GM12892 (cell line): ENCODE measurements at regions not wholly inside any gene's neighbourhood (a gene's known extent, or its start where the extent isn't known, plus 50 kb on each side); places are given as distances from the start of the nearest gene placed in this dataset.

ENCODE experiments used
- DNase-seq: peaks from one replicate; pipeline ENCODE4 v3.0.0; 2011; ENCODE audit not compliant: insufficient read length
- FAIRE-seq: peaks from 2 replicates; lab custom pipeline; 2011; peaks lifted over from hg19 to GRCh38; lab: Jason Lieb, UNC
- POLR2A ChIP-seq: IDR thresholded peaks from 2 replicates; pipeline ENCODE4 v1.6.1; 2011; ENCODE audit warnings: low read depth, low read length, control low read depth
- POLR2AphosphoS5 ChIP-seq: IDR thresholded peaks from 2 replicates; pipeline ENCODE4 v1.6.1; 2011; ENCODE audit warnings: low read depth, low read length, control low read depth
- TAF1 ChIP-seq: IDR thresholded peaks from 2 replicates; pipeline ENCODE4 v1.6.1; 2011; ENCODE audit warnings: low read depth, mild to moderate bottlenecking, control low read depth, low read length, borderline replicate concordance

DNA sequence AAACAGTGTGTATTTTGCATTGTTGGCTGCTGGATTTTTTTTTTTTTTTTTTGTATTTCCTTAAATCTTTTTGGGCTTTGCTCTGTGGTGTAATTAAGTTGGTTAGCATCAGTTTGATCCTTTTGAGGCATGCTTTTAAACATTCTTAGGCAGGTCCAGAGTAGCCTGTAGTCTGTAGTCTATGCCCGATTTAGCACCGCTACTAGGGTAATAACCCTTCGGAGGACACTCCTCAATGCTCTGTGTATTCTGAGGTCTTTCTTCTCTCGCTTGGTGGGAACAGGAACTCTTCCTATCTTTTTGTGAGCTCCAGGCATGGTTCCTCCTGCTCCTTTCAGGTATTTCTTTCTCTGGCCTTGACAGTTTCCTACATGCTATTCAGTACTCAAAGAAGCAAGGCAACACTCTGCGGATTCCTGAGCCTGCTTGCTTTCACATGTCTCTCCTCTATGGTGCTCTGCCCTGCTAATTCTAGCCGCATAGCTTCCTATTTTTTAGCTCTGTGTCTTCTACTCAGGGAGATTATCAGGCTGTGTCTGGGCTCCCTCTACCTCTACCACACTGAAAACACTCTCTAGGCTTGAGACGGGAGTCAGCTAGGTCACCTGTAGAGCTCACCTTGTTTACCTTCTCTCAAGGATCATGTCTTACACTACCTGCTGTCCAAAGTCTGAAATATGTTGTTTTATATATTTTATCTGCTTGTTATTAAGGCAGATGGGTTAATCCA lies 195.1 kb downstream of the NDFIP2 start:
- TF ChIP-seq POLR2A (no peak), TAF1 (no peak), POLR2AphosphoS5 (no peak)
- FAIRE-seq (no peak), DNase-seq (no peak)

DNA sequence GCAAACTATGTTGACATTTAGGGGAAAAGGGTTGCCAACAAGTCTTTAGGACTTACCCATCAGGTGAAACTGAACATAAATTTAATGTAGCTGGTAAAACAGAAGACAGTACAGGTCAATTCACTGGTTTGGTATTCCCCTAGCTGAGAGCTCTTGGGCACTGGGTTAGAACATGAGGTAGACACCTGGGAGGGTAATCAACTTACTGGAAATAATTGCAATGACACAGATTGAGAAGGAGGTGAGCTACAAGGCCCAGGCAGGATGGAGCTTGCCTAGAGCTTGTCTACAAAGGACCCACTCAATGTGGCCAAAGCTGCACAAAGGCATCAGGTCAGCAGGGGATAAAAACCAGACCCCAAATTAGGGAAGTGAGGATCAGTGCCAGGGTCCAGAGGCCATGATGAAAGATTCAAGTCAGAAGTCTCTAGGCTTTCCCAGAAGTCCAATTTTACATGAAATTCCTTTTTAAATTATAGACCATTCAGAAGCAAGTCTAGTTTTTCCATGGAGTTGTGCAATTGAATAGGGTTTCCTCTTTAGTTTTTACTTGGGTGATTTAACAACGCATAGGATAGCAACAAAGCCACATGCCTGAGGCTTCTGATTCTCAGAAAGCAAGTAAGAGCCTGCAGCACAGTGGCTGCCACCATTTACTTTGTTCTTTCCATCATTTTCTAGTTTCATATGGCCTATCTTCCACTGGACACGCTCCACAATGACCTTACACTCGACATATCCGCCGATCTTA lies 194.0 kb downstream of the NDFIP2 start:
- TF ChIP-seq POLR2A (no peak), POLR2AphosphoS5 (no peak), TAF1 (no peak)
- FAIRE-seq (no peak), DNase-seq (no peak)

DNA sequence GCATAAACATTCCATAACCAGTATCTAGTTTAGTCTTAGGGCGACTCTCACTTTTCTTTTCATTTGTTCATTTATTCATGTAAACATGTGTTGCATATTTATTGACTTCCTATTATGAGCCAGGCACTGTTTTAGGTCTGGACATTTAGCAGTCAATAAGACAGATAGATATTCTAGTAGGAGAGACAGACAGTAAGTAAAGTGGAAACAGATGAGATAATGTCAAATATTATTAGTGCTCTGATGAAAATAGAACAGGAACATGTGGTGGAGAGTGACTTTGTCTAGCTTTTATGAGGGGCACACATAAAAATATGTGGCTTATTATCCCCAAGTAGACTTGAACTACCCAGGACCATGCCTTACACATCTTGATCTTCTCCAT lies 193.0 kb downstream of the NDFIP2 start:
- FAIRE-seq (no peak), DNase-seq (no peak)
- TF ChIP-seq TAF1, result no peak
- TF ChIP-seq POLR2A, result no peak
- no peak for TF ChIP-seq POLR2AphosphoS5

DNA sequence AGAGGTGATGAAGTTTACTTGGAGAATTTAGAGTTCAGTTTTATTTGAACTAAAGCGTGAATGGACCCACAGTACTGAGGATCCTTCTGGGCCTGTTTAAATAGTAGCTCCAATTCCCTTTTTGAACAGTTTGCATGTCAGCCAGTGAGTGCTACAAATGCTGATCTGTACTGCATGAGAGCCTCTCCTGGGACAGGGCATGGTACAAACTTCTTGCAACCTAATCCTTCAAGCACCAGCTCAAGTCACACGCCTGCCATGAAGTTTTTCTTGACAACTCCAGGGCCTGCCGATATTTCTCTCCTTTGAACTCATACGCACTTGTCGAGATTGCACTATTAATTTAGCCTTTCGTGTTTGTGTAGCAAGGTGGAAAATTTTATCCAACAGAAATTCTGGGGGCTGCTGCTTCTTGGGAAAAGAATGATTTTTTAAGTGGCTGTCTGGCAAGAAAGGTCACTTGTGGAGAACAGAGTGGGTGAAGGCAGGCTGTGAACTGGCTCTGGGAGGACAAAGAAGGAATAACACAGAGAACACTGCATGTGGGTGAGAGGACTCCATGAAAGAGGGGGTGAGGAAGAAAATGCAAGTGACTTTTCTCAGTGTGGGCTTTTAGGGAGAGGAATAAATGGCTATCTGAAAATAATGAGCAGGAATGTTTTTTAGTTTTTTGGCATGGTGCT lies 192.5 kb downstream of the NDFIP2 start:
- TF ChIP-seq POLR2A, result no peak
- TF ChIP-seq TAF1, result no peak
- TF ChIP-seq POLR2AphosphoS5, result no peak
- no peak for DNase-seq
- FAIRE-seq, result no peak

DNA sequence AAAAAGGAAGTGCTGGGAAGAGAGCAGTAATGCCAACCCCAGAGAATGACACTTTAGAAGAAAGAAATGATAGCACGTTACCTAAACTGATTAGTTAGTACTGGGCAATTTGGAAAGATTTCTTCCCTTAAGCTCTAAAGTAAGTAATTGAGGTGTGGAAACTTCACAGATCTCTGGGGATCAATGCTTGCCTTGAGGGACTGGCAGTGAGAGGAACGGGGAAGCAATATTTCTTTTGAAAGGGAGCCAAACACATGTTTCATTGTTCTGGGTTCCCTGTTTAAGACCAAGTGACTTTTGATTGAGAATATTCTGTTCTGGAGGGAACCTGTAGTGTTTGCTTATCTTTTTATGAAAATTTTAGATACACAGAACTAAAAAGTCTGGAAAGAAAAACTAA lies 190.5 kb downstream of the NDFIP2 start:
- FAIRE-seq, result no peak
- TF ChIP-seq POLR2A, result no peak
- TF ChIP-seq TAF1, result no peak
- no peak for TF ChIP-seq POLR2AphosphoS5
- DNase-seq, result no peak

DNA sequence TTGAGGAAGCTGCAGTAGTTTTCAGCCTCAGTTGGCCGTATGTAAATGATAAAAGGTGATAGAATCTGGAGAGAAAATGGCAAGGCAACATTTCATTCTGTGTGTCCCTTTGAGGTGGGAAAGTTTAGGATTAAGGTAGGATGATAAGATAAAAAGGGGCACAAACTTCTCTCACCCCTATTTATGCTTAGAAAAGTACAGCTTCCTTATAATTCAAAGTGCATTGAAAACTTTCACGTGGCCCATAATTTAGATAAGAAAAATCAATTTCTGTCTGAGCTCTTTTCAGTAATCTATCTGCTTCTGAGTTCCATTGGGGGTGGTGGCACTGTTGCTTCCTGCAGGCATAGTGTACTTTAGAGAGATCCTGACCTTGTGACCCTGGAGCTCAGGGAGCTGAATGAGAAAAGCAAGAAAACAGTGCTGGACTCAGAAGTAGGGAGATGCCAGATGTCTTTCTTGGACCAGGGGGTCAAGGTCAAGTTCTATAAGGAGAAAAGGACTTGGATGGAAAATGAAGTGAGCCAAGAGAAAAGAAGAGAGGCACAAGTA lies 187.3 kb downstream of the NDFIP2 start:
- DNase-seq (no peak), FAIRE-seq (no peak)
- TF ChIP-seq POLR2AphosphoS5 (no peak), TAF1 (no peak), POLR2A (no peak)

DNA sequence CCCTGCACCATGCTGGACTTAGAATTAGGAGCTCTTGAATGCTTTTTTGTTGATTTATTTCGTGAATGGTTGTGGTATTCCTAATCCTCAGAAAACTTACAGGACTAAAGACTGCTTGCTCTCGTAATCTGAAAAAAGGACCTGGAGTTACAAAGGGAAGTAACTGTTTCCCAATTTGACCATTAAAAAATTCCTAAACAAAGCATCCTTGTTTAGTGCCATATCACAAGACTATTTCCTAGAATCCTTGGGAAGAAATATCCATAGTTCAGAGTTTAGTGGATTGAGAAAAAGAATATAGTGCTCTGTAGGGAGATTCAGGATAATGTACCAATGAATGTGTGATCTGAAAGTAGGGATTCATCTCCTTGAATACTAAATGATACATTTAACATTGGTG lies 186.8 kb downstream of the NDFIP2 start:
- no peak for DNase-seq
- TF ChIP-seq POLR2A (no peak), TAF1 (no peak), POLR2AphosphoS5 (no peak)

DNA sequence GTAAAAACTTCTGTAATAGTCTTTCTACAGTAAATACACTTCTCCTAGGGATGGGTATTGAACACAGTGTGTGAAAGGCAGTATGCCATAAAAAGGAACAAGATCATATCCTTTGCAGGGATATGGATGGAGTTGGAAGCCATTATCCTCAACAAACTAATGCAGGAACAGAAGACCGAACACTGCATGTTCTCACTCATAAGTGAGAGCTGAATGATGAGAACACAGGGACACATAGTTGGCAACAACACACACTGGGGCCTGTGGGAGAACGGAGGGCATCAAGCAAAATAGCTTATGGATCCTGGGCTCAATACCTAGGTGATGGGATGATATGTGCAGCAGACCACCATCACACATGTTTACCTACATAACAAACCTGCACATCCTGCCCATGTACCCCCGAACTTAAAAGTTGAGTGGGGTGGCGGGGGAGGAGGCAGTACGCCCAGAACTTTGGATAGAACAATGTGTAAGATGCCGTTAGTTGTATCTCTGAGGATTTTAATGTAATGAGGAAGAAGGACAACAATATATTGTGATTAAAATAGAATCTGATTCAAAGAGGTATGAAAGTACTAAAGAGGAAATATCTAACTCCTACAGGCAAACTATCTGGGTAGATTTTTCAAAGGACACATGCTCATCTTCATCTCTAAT lies 183.2 kb downstream of the NDFIP2 start:
- no peak for DNase-seq
- no peak for FAIRE-seq
- no peak for TF ChIP-seq POLR2AphosphoS5
- no peak for TF ChIP-seq POLR2A
- no peak for TF ChIP-seq TAF1

More for the DNA sequence above, 186.8 kb downstream of the NDFIP2 start:
- no peak for FAIRE-seq

DNA sequence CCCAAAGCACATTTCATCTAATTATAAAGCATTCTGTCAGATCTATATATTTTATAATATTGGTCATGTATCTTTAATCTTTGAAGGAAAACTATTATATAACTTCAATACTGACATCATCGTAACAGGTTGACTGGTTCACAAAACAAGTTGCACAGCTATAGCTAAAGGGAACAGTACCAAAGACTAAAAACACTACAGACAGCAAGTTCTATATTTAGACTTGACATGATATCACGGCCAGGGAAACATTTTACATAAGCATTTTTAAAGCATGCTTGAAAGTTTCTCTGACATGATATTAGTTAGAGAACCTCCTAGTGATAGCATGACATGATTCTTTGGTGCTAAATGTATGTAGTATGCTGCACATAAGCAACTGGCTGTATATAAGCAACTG lies 182.5 kb downstream of the NDFIP2 start:
- FAIRE-seq (no peak), DNase-seq (no peak)
- TF ChIP-seq POLR2A (no peak), TAF1 (no peak), POLR2AphosphoS5 (no peak)

DNA sequence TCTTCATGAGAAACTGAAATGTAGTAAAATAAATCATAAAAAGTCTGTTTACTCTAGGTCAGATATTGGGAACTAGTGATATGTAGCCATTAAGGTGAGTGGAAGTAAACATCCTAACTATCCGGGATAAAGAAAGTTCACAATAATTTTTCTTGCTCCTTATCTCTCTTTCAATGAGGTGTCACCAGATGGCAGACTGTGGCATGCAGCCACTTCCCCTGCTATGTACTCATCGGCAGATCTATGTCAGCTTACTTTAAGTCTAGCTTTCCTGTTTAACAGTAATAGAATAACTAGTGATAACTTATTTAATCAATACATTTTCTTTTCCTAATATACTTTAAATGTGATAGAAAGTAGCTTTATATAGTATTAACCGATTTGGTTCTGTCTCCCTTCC lies 181.9 kb downstream of the NDFIP2 start:
- no peak for DNase-seq
- peak; percentile 9 for FAIRE-seq

More for the DNA sequence above, 181.9 kb downstream of the NDFIP2 start:
- TF ChIP-seq POLR2AphosphoS5, result no peak
- no peak for TF ChIP-seq TAF1
- TF ChIP-seq POLR2A, result no peak
